HepG2 (cell line): ENCODE measurements at regions not wholly inside any gene's neighbourhood (a gene's known extent, or its start where the extent isn't known, plus 50 kb on each side); places are given as distances from the start of the nearest gene placed in this dataset.

Experiments used
- ATAC-seq: fragments of 200-7000 bp; cut with Tn5 transposase; 3 replicates; pipeline ENCODE4 v1.9.1; 2020; ENCODE audit warnings: mild to moderate bottlenecking, moderate library complexity
- BruUV-seq: library from RNA; stranded (reverse); fragments of 400-500 nt; replicated peaks from 2 replicates; lab custom pipeline; 2021; lab: Mats Ljungman, UMichigan
- CTCF ChIA-PET: fragments of 300-600 bp; formaldehyde crosslinking; extraction: SDS; loops from one replicate; lab custom pipeline; 2021; ENCODE audit warnings: low total read pairs, inconsistent platforms, low intra/inter-chr PET ratio; lab: Yijun Ruan, JAX
- POLR2A ChIA-PET: fragments of 350-600 bp; sonication (Branson Sonifier 250); formaldehyde crosslinking; loops from one replicate; lab custom pipeline; 2020; ENCODE audit warnings: antibody characterized with exemption, inconsistent platforms; lab: Yijun Ruan, JAX
- DNase-seq: peaks from one replicate; pipeline ENCODE4 v3.0.0-alpha.2; 2015; ENCODE audit warnings: low spot score
- FAIRE-seq: peaks from 3 replicates; lab custom pipeline; 2011; peaks lifted over from hg19 to GRCh38; lab: Jason Lieb, UNC
- H2AFZ ChIP-seq: one replicate; pipeline ENCODE4 v1.6.1; 2011; ENCODE audit warnings: low read length, inconsistent platforms
- H3K27ac ChIP-seq: fragments of 300-600 bp; 3 replicates; pipeline ENCODE4 v1.8.0; 2011; ENCODE audit warnings: mixed run types, mild to moderate bottlenecking, mixed read lengths, low read length, inconsistent platforms; ENCODE audit not compliant: insufficient read depth; ENCODE audit errors: extremely low read length
- H3K27me3 ChIP-seq, 2 experiments: fragments of 200-600 bp in 1 of 2; 2 replicates in 1 of 2; 3 replicates in 1 of 2; pipeline versions ENCODE4 v1.6.0 to v1.8.0; 2011; ENCODE audit warnings: low read length in 2 of 2, mild to moderate bottlenecking in 2 of 2, moderate library complexity in 2 of 2, inconsistent platforms in 1 of 2; ENCODE audit not compliant: insufficient read depth in 2 of 2, control insufficient read depth in 1 of 2
- H3K36me3 ChIP-seq, 2 experiments: fragments of 200-600 bp in 1 of 2; replicated peaks in 1 of 2; 2 replicates in 1 of 2; 3 replicates in 1 of 2; pipeline versions ENCODE4 v1.5.1 to v1.8.0; 2011; ENCODE audit warnings: low read length in 2 of 2, inconsistent platforms in 1 of 2; ENCODE audit not compliant: insufficient read depth in 2 of 2, control insufficient read depth in 1 of 2
- H3K4me1 ChIP-seq: 2 replicates; pipeline ENCODE4 v1.5.1; 2012; ENCODE audit warnings: low read length, inconsistent platforms; ENCODE audit not compliant: insufficient read depth
- H3K4me2 ChIP-seq: 2 replicates; pipeline ENCODE4 v1.6.0; 2011; ENCODE audit warnings: low read depth, low read length, inconsistent platforms
- H3K4me3 ChIP-seq, 3 experiments: fragments of 200-600 bp in 1 of 3; sonication (generic), shearing (Covaris generic) in 1 of 3; replicated peaks in 1 of 3; 2 replicates each; pipeline ENCODE4 v1.5.1; 2011 to 2016; ENCODE audit warnings: low read length in 3 of 3, inconsistent platforms in 2 of 3, low read depth in 2 of 3, mild to moderate bottlenecking in 2 of 3, control low read depth in 1 of 3, mixed read lengths in 1 of 3; ENCODE audit not compliant: insufficient read depth in 1 of 3
- H3K79me2 ChIP-seq: one replicate; pipeline ENCODE4 v1.6.1; 2011; ENCODE audit warnings: low read length, inconsistent platforms; ENCODE audit not compliant: insufficient read depth
- H3K9ac ChIP-seq: 2 replicates; pipeline ENCODE4 v1.6.0; 2011; ENCODE audit warnings: mild to moderate bottlenecking, low read depth, low read length, inconsistent platforms; ENCODE audit not compliant: insufficient read depth
- H3K9me3 ChIP-seq: 2 replicates; pipeline ENCODE4 v1.5.1; 2012; ENCODE audit warnings: mild to moderate bottlenecking, low read length
- H4K20me1 ChIP-seq: 2 replicates; pipeline ENCODE4 v1.6.0; 2011; ENCODE audit warnings: inconsistent platforms, mild to moderate bottlenecking, low read length, moderate library complexity; ENCODE audit not compliant: insufficient read depth
- AFF4 ChIP-seq: sonication (generic); formaldehyde crosslinking; IDR thresholded peaks from 2 replicates; pipeline ENCODE4 v1.4.0; 2020; ENCODE audit warnings: missing genetic modification reagents
- HOXA7 ChIP-seq: sonication (generic); formaldehyde crosslinking; IDR thresholded peaks from 2 replicates; pipeline ENCODE4 v1.8.1; 2022; ENCODE audit warnings: mild to moderate bottlenecking, missing genetic modification reagents, moderate library complexity
- KDM5B ChIP-seq: sonication (generic); formaldehyde crosslinking; IDR thresholded peaks from 2 replicates; pipeline ENCODE4 v1.4.0; 2020; ENCODE audit warnings: missing genetic modification reagents, mild to moderate bottlenecking, borderline replicate concordance
- MYNN ChIP-seq: sonication (generic); formaldehyde crosslinking; IDR thresholded peaks from 2 replicates; pipeline ENCODE4 v1.4.0; 2020; ENCODE audit warnings: mild to moderate bottlenecking, low read depth, missing genetic modification reagents
- ZNF12 ChIP-seq: sonication (generic); formaldehyde crosslinking; IDR thresholded peaks from 2 replicates; pipeline ENCODE4 v1.5.0; 2020; ENCODE audit warnings: missing genetic modification reagents
- ZNF768 ChIP-seq: sonication (generic); formaldehyde crosslinking; IDR thresholded peaks from 2 replicates; pipeline ENCODE4 v1.4.0; 2020; ENCODE audit warnings: missing genetic modification reagents
- ZNF780A ChIP-seq: sonication (generic); formaldehyde crosslinking; IDR thresholded peaks from 2 replicates; pipeline ENCODE4 v1.8.0; 2022; ENCODE audit warnings: mild to moderate bottlenecking, missing genetic modification reagents, moderate library complexity
- WGBS: methylation state at CpG from one replicate; pipeline ENCODE4 v1.1.6; 2017; ENCODE audit warnings: low lambda C conversion rate; 5-methylcytosine and 5-hydroxymethylcytosine counted together
- in situ Hi-C: cut with HindIII; loops from 2 replicates; pipeline ENCODE4 v1.10.0; 2017; ENCODE audit warnings: low pct_unique_long_range_greater_than_20kb; ENCODE audit not compliant: extremely low pct_ligation_motif_present
- intact Hi-C: fragments of 100-400 bp; cut with micrococcal nuclease; formaldehyde crosslinking; loops from one replicate; pipeline ENCODE4 v1.10.0; 2022; ENCODE audit not compliant: unreplicated experiment
- TF ChIP-seq, protein P1 (sequence below): IDR thresholded peaks from 2 replicates; pipeline ENCODE4 v1.6.1; 2016; ENCODE audit warnings: control low read depth
- TF ChIP-seq, protein P2 (sequence below): sonication (generic); formaldehyde crosslinking; IDR thresholded peaks from 2 replicates; pipeline ENCODE4 v1.5.0; 2020; ENCODE audit warnings: mild to moderate bottlenecking, missing genetic modification reagents
- TF ChIP-seq, protein P3 (sequence below): sonication (generic); formaldehyde crosslinking; IDR thresholded peaks from 2 replicates; pipeline ENCODE4 v1.8.0; 2023; ENCODE audit warnings: mild to moderate bottlenecking, missing genetic modification reagents
- TF ChIP-seq, protein P4 (sequence below): sonication (generic); formaldehyde crosslinking; IDR thresholded peaks from 2 replicates; pipeline ENCODE4 v1.9.0; 2021; ENCODE audit warnings: missing genetic modification reagents, mild to moderate bottlenecking, borderline replicate concordance

DNA sequence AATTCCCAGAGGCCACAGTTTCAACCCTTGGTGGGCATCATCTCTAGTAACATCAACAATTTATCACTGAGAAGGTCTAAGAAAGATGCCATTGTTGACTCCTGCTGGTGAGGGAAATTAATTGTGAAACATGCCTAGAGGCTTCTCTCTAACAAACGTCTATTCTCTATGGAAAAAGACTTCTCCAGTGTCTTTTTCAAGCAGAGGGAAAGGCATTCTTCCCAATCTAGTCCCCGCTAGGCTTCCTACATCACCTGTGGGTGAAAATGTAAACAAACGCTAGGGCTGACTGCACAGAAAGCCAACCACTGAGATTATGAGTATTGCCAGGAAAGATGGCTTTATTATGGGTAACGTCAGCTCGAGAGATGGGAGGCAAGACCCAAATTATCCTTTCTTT lies 677.4 kb downstream of the NCAM2 start:
- Histone ChIP-seq H3K27me3 (no peaks in the 10 kb centered on the region), H3K4me2 (no peak overlapping the region), H2AFZ (no peak overlapping the region), H3K4me3 (no peak overlapping the region), H4K20me1 (no peaks in the 10 kb centered on the region), H3K79me2 (no peaks in the 10 kb centered on the region), H3K9ac (no peak overlapping the region), H3K4me1 (no peaks in the 10 kb centered on the region), H3K36me3 (no peaks in the 10 kb centered on the region), H3K9me3 (peaks cover 97% of the 10 kb centered on the region), H3K27ac (no peak overlapping the region)
- BruUV-seq = no TSS peak
- DNase-seq = no peak
- intact Hi-C loops (no loop called here), in situ Hi-C loops (no loop called here)
- ChIA-PET CTCF (no interaction called here), POLR2A (no interaction called here)
- WGBS = 0% methylated on average over 5 of the region's 5 CpGs
- ATAC-seq = no peak
- TF ChIP-seq, protein P1, sequence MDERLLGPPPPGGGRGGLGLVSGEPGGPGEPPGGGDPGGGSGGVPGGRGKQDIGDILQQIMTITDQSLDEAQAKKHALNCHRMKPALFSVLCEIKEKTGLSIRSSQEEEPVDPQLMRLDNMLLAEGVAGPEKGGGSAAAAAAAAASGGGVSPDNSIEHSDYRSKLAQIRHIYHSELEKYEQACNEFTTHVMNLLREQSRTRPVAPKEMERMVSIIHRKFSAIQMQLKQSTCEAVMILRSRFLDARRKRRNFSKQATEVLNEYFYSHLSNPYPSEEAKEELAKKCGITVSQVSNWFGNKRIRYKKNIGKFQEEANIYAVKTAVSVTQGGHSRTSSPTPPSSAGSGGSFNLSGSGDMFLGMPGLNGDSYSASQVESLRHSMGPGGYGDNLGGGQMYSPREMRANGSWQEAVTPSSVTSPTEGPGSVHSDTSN (CRISPR knock-in tag) = no peak
- TF ChIP-seq ZNF12 (no peak), ZNF780A (CRISPR knock-in tag) (no peak), ZNF768 (CRISPR knock-in tag) (no peak), KDM5B (no peak), MYNN (CRISPR knock-in tag) (no peak), AFF4 (CRISPR knock-in tag) (no peak), HOXA7 (CRISPR knock-in tag) (no peak)
- TF ChIP-seq, protein P2, sequence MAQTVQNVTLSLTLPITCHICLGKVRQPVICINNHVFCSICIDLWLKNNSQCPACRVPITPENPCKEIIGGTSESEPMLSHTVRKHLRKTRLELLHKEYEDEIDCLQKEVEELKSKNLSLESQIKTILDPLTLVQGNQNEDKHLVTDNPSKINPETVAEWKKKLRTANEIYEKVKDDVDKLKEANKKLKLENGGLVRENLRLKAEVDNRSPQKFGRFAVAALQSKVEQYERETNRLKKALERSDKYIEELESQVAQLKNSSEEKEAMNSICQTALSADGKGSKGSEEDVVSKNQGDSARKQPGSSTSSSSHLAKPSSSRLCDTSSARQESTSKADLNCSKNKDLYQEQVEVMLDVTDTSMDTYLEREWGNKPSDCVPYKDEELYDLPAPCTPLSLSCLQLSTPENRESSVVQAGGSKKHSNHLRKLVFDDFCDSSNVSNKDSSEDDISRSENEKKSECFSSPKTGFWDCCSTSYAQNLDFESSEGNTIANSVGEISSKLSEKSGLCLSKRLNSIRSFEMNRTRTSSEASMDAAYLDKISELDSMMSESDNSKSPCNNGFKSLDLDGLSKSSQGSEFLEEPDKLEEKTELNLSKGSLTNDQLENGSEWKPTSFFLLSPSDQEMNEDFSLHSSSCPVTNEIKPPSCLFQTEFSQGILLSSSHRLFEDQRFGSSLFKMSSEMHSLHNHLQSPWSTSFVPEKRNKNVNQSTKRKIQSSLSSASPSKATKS (CRISPR knock-in tag) = no peak
- TF ChIP-seq, protein P3, sequence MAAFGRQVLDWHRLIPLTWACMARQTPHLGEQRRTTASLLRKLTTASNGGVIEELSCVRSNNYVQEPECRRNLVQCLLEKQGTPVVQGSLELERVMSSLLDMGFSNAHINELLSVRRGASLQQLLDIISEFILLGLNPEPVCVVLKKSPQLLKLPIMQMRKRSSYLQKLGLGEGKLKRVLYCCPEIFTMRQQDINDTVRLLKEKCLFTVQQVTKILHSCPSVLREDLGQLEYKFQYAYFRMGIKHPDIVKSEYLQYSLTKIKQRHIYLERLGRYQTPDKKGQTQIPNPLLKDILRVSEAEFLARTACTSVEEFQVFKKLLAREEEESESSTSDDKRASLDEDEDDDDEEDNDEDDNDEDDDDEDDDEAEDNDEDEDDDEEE (CRISPR knock-in tag) = no peak
- TF ChIP-seq, protein P4, sequence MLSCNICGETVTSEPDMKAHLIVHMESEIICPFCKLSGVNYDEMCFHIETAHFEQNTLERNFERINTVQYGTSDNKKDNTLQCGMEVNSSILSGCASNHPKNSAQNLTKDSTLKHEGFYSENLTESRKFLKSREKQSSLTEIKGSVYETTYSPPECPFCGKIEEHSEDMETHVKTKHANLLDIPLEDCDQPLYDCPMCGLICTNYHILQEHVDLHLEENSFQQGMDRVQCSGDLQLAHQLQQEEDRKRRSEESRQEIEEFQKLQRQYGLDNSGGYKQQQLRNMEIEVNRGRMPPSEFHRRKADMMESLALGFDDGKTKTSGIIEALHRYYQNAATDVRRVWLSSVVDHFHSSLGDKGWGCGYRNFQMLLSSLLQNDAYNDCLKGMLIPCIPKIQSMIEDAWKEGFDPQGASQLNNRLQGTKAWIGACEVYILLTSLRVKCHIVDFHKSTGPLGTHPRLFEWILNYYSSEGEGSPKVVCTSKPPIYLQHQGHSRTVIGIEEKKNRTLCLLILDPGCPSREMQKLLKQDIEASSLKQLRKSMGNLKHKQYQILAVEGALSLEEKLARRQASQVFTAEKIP (CRISPR knock-in tag) = no peak
- no peak for FAIRE-seq
